HS-27A (cell line): ENCODE measurements at regions not wholly inside any gene's neighbourhood (a gene's known extent, or its start where the extent isn't known, plus 50 kb on each side); places are given as distances from the start of the nearest gene placed in this dataset.
A peak's percentile ranks its signal among the peaks of the same experiment; 100 is the strongest.

Experiments used
- DNase-seq: peaks from one replicate; pipeline ENCODE4 v3.0.0-alpha.2; 2012; ENCODE audit warnings: low read depth, missing footprints

GRCh38 chr9:13596383-13596970 lies 317.0 kb upstream of the MPDZ start:
- no peak for DNase-seq

- no peak for DNase-seq
These were observed 311.5 kb upstream of the MPDZ start for GRCh38 chr9:13590996-13591395.

GRCh38 chr9:13589034-13589737 lies 309.7 kb upstream of the MPDZ start:
- no peak for DNase-seq

GRCh38 chr9:13588151-13589033 lies 308.9 kb upstream of the MPDZ start:
- DNase-seq, result peak; percentile 19

GRCh38 chr9:13587571-13587970 lies 308.1 kb upstream of the MPDZ start:
- DNase-seq, result no peak

GRCh38 chr9:13586587-13587374 lies 307.3 kb upstream of the MPDZ start:
- DNase-seq, result no peak

- no peak for DNase-seq
These were observed 301.3 kb upstream of the MPDZ start for GRCh38 chr9:13580760-13581159.

- no peak for DNase-seq
These were observed 300.6 kb upstream of the MPDZ start for GRCh38 chr9:13580131-13580530.

GRCh38 chr9:13576101-13576500 lies 296.6 kb upstream of the MPDZ start:
- DNase-seq, result no peak

- no peak for DNase-seq
These were observed 296.1 kb upstream of the MPDZ start for GRCh38 chr9:13575558-13575957.

- no peak for DNase-seq
These were observed 290.8 kb upstream of the MPDZ start for GRCh38 chr9:13570068-13570974.

GRCh38 chr9:13569602-13570067 lies 290.1 kb upstream of the MPDZ start:
- DNase-seq, result no peak

- DNase-seq, result no peak
These were observed 289.5 kb upstream of the MPDZ start for GRCh38 chr9:13568841-13569601.

GRCh38 chr9:13568405-13568804 lies 288.9 kb upstream of the MPDZ start:
- DNase-seq, result no peak

- no peak for DNase-seq
These were observed 288.3 kb upstream of the MPDZ start for GRCh38 chr9:13567833-13568232.

GRCh38 chr9:13557746-13558145 lies 278.3 kb upstream of the MPDZ start:
- DNase-seq, result no peak

GRCh38 chr9:13556656-13557055 lies 277.2 kb upstream of the MPDZ start:
- DNase-seq, result no peak

- no peak for DNase-seq
These were observed 276.6 kb upstream of the MPDZ start for GRCh38 chr9:13555989-13556500.

- no peak for DNase-seq
These were observed 276.0 kb upstream of the MPDZ start for GRCh38 chr9:13555516-13555915.

- DNase-seq, result no peak
These were observed 275.1 kb upstream of the MPDZ start for GRCh38 chr9:13554626-13555025.
